PC-9 (cell line): ENCODE measurements at regions not wholly inside any gene's neighbourhood (a gene's known extent, or its start where the extent isn't known, plus 50 kb on each side); places are given as distances from the start of the nearest gene placed in this dataset.

Source experiments
- BruUV-seq: library from RNA; stranded (reverse); fragments of 400-500 nt; replicated peaks from 2 replicates; lab custom pipeline; 2021; lab: Mats Ljungman, UMichigan
- CTCF ChIA-PET: fragments of 300-600 bp; sonication (Branson Sonifier 250); formaldehyde crosslinking; loops from one replicate; lab custom pipeline; 2022; ENCODE audit warnings: antibody characterized with exemption; lab: Charles Lee
- POLR2A ChIA-PET: fragments of 300-600 bp; sonication (Branson Sonifier 250); formaldehyde crosslinking; loops from one replicate; lab custom pipeline; 2022; ENCODE audit warnings: antibody characterized with exemption; ENCODE audit not compliant: unreplicated experiment; lab: Charles Lee
- DNase-seq, 2 experiments: peaks; one replicate each; pipeline versions ENCODE4 v3.0.0 to v3.0.0-alpha.2; 2015 to 2022; ENCODE audit warnings: mixed read lengths in 1 of 2
- H2AFZ ChIP-seq: fragments of 200-600 bp; sonication (generic); 2 replicates; pipeline ENCODE4 v1.8.1; 2017; ENCODE audit warnings: antibody characterized with exemption
- H3F3A ChIP-seq: fragments of 200-600 bp; sonication (generic); 2 replicates; pipeline ENCODE4 v1.8.1; 2017; ENCODE audit warnings: antibody characterized with exemption, mild to moderate bottlenecking, low read depth; ENCODE audit not compliant: insufficient read depth
- H3K27ac ChIP-seq: fragments of 200-600 bp; sonication (generic); 2 replicates; pipeline ENCODE4 v1.6.1; 2016; ENCODE audit warnings: mixed run types
- H3K27me3 ChIP-seq: fragments of 200-600 bp; sonication (generic); 2 replicates; pipeline ENCODE4 v1.6.1; 2016; ENCODE audit warnings: low read depth, mixed run types; ENCODE audit not compliant: insufficient read depth
- H3K36me3 ChIP-seq: fragments of 200-600 bp; sonication (generic); 2 replicates; pipeline ENCODE4 v1.6.1; 2016; ENCODE audit warnings: low read depth, mixed run types
- H3K4me1 ChIP-seq: fragments of 200-600 bp; sonication (generic); replicated peaks from 2 replicates; pipeline ENCODE4 v1.6.1; 2016; ENCODE audit warnings: mixed run types; ENCODE audit not compliant: insufficient read depth
- H3K4me2 ChIP-seq: fragments of 200-600 bp; sonication (generic); 2 replicates; pipeline ENCODE4 v1.6.1; 2017; ENCODE audit warnings: mixed run types
- H3K4me3 ChIP-seq: fragments of 200-600 bp; sonication (generic); 2 replicates; pipeline ENCODE4 v1.6.1; 2016; ENCODE audit warnings: mixed run types
- H3K79me2 ChIP-seq: fragments of 200-600 bp; sonication (generic); 2 replicates; pipeline ENCODE4 v1.6.1; 2017; ENCODE audit warnings: low read depth, mixed run types
- H3K9me2 ChIP-seq: fragments of 200-600 bp; sonication (generic); 2 replicates; pipeline ENCODE4 v1.8.1; 2017; ENCODE audit warnings: mild to moderate bottlenecking; ENCODE audit not compliant: insufficient read depth
- H3K9me3 ChIP-seq: fragments of 200-600 bp; sonication (generic); 2 replicates; pipeline ENCODE4 v1.8.1; 2016; ENCODE audit warnings: low read depth; ENCODE audit not compliant: insufficient read depth
- H4K20me1 ChIP-seq: fragments of 200-600 bp; sonication (generic); 2 replicates; pipeline ENCODE4 v1.8.1; 2017; ENCODE audit not compliant: insufficient read depth
- EZH2 ChIP-seq: fragments of 200-600 bp; sonication (generic); IDR thresholded peaks from 2 replicates; pipeline ENCODE4 v1.8.0; 2017; ENCODE audit warnings: antibody characterized with exemption, low read depth
- intact Hi-C: fragments of 100-400 bp; cut with micrococcal nuclease; formaldehyde crosslinking; loops from one replicate; pipeline ENCODE4 v1.10.0; 2022; ENCODE audit not compliant: unreplicated experiment
- TF ChIP-seq, protein P1 (sequence below): fragments of 200-600 bp; sonication (generic); conservative IDR thresholded peaks from 2 replicates; pipeline ENCODE4 v1.6.1; 2017; ENCODE audit warnings: mixed run types, antibody characterized with exemption, mild to moderate bottlenecking, moderate library complexity

DNA sequence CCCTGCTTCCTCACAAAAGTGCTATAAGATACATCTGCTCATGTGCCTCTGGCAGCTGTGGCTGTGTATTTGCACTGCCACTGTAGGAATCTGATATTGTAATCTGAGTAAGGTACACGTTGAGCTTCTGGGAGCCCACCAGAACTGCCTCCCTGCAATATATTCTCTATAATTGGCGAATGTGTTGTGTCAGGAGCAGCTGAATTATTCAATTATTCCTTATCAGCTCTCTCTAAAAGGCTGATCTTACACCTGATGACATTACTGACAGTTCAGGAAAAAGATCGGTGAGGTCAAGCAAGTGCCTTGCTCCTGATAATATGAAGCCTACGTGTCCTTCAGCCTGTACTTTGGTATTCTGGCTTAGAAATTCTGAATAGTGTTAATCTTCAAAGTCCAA is 1015.0 kb downstream of the CDH9 start:
- H3K27me3 ChIP-seq: no peaks in the 10 kb centered on the region
- ChIA-PET POLR2A (no interaction called here), CTCF (no interaction called here)
- intact Hi-C loops: no loop called here
- H3K4me2 ChIP-seq: no peak overlapping the region
- no peak overlapping the region for H3K27ac ChIP-seq
- H3K9me3 ChIP-seq: no peaks in the 10 kb centered on the region
- no peaks in the 10 kb centered on the region for H3K9me2 ChIP-seq
- no peaks in the 10 kb centered on the region for H3K79me2 ChIP-seq
- BruUV-seq: no TSS peak
- no peaks in the 10 kb centered on the region for H4K20me1 ChIP-seq
- H3F3A ChIP-seq: no peaks in the 10 kb centered on the region
- H3K4me3 ChIP-seq: no peak overlapping the region
- DNase-seq: no peak
- no peaks in the 10 kb centered on the region for H3K36me3 ChIP-seq
- H3K4me1 ChIP-seq: no peaks in the 10 kb centered on the region
- 0 out of 2 replicates have a peak overlapping the region, but pooled peaks have one; percentile 40 for H2AFZ ChIP-seq
- TF ChIP-seq, protein P1, sequence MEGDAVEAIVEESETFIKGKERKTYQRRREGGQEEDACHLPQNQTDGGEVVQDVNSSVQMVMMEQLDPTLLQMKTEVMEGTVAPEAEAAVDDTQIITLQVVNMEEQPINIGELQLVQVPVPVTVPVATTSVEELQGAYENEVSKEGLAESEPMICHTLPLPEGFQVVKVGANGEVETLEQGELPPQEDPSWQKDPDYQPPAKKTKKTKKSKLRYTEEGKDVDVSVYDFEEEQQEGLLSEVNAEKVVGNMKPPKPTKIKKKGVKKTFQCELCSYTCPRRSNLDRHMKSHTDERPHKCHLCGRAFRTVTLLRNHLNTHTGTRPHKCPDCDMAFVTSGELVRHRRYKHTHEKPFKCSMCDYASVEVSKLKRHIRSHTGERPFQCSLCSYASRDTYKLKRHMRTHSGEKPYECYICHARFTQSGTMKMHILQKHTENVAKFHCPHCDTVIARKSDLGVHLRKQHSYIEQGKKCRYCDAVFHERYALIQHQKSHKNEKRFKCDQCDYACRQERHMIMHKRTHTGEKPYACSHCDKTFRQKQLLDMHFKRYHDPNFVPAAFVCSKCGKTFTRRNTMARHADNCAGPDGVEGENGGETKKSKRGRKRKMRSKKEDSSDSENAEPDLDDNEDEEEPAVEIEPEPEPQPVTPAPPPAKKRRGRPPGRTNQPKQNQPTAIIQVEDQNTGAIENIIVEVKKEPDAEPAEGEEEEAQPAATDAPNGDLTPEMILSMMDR: no peak
- no peak for TF ChIP-seq EZH2

DNA sequence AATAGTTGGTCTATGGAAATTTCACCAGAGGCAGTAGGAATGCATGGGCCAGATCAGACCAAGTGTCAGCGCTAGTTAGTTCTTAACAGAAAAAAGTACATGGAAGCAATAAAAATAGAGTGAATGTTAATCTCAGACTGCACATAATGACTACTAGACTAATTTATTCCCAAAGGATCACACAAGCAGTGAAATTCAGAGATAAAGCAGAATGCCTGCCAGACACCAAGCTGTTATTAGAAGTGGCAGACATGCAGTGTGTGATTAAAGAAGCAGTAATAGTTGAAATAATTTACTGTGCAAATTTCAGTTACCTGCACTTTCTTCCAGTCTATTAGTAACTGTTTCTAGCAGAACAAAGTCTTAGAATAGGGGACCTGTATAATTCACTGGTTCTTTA is 1024.2 kb downstream of the CDH9 start:
- H3K4me3 ChIP-seq: no peak overlapping the region
- peaks cover 4% of the 10 kb centered on the region; the same call in 1 of the 2 replicates for H3K9me2 ChIP-seq
- TF ChIP-seq, protein P1: no peak
- TF ChIP-seq EZH2: no peak
- no TSS peak for BruUV-seq
- POLR2A ChIA-PET: no interaction called here
- intact Hi-C loops: no loop called here
- H3K4me1 ChIP-seq: no peaks in the 10 kb centered on the region
- H3K27ac ChIP-seq: no peak overlapping the region
- 0 out of 2 replicates have a peak overlapping the region, but pooled peaks have one; percentile 41 for H2AFZ ChIP-seq
- no peaks in the 10 kb centered on the region for H3K36me3 ChIP-seq
- no peaks in the 10 kb centered on the region for H3K27me3 ChIP-seq
- no peak for DNase-seq
- no peaks in the 10 kb centered on the region for H4K20me1 ChIP-seq
- H3K9me3 ChIP-seq: no peaks in the 10 kb centered on the region
- H3F3A ChIP-seq: no peaks in the 10 kb centered on the region
- no peak overlapping the region for H3K4me2 ChIP-seq
- no peaks in the 10 kb centered on the region for H3K79me2 ChIP-seq
- CTCF ChIA-PET: no interaction called here

DNA sequence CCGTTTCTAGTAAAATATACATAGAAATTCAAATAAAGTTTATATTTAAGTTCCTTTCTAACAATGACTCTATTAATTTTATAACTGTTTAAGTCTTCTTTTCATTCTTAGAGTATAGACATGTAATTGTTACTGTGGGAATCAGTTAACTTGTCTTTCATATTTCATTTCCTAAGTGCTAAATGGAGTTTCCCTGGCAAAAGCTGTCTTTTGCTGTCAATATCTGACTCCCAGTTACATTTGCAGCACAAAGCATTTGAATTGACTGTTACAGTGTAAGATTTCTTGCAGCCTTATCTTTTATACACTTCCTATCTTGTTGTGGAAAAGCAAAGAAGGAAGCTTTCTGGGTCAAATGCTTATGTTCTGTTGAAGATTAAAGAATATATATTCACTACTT is 1026.3 kb downstream of the CDH9 start:
- POLR2A ChIA-PET: no interaction called here

More for the DNA sequence above, 1026.3 kb downstream of the CDH9 start:
- CTCF ChIA-PET: no interaction called here
- no TSS peak for BruUV-seq
- Histone ChIP-seq H3K27me3 (no peaks in the 10 kb centered on the region), H3K36me3 (no peaks in the 10 kb centered on the region), H3K4me3 (no peak overlapping the region), H3K4me2 (no peak overlapping the region), H3K79me2 (no peaks in the 10 kb centered on the region), H4K20me1 (no peaks in the 10 kb centered on the region), H2AFZ (no peak overlapping the region), H3F3A (no peaks in the 10 kb centered on the region), H3K9me3 (no peaks in the 10 kb centered on the region), H3K9me2 (0 out of 2 replicates have a peak, but pooled peaks cover 4% of the 10 kb centered on the region), H3K4me1 (no peaks in the 10 kb centered on the region), H3K27ac (no peak overlapping the region)
- DNase-seq: no peak
- intact Hi-C loops: no loop called here
- TF ChIP-seq, protein P1: no peak
- TF ChIP-seq EZH2: no peak
